ENCODE measurements at regions not wholly inside any gene's neighbourhood (a gene's known extent, or its start where the extent isn't known, plus 50 kb on each side); places are given as distances from the start of the nearest gene placed in this dataset.

DNA sequence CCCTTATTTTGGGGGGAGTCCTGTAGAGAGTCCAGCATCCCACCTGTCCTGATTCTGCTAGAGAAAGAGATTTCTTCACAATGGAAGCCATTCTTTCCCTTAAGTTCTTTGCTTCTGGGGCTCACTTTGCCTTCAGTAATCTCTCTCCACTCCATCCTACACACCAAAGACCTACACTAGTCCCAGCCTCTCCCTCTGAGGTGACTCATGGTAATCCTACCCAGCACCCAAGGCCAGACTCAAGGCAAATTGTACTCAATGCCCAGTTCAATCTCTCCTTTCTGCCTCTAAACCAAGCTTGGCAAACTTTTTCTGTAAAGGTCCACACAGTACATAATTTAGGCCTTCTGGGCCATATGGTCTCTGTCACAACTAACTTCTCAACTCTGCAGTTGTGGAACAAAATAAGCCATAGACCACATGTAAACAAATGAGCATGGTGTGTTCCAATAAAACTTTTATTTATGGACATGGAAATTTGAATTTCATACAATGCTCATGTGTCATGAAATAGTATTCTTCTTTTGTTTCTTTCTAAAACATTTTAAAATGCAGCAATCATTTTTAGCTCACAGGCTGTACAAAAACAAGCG, 72.5 kb downstream of the MRPL46 start:
- TF ChIP-seq, protein P1, sequence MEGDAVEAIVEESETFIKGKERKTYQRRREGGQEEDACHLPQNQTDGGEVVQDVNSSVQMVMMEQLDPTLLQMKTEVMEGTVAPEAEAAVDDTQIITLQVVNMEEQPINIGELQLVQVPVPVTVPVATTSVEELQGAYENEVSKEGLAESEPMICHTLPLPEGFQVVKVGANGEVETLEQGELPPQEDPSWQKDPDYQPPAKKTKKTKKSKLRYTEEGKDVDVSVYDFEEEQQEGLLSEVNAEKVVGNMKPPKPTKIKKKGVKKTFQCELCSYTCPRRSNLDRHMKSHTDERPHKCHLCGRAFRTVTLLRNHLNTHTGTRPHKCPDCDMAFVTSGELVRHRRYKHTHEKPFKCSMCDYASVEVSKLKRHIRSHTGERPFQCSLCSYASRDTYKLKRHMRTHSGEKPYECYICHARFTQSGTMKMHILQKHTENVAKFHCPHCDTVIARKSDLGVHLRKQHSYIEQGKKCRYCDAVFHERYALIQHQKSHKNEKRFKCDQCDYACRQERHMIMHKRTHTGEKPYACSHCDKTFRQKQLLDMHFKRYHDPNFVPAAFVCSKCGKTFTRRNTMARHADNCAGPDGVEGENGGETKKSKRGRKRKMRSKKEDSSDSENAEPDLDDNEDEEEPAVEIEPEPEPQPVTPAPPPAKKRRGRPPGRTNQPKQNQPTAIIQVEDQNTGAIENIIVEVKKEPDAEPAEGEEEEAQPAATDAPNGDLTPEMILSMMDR (IDR thresholded peaks at IDR 0.05): no peak
- Mint-ChIP-seq H3K27me3 (ENCODE audit: low read depth in 3 of 3) (peaks cover 1 to 5% (median 2%) of the 10 kb centered on the region in 3 donors), H3K4me3 (no peak overlapping the region), H3K27ac (no peak overlapping the region), H3K4me1 (peaks cover 15% of the 10 kb centered on the region), H3K9me3 (peaks cover 0 to 4% (median 0%) of the 10 kb centered on the region in 7 donors), H3K36me3 (no peaks in the 10 kb centered on the region)
- no peak overlapping the region for H2AFZ ChIP-seq (ENCODE audit: insufficient read depth, low read depth, low read length, poor library complexity, severe bottlenecking)
- no peak for DNase-seq
- no peaks in the 10 kb centered on the region for H3K79me2 ChIP-seq (ENCODE audit: insufficient read depth, low read length)
- H3K27me3 ChIP-seq (ENCODE audit: control insufficient read depth in 2 of 2, insufficient read depth in 2 of 2, low read length in 2 of 2): no peaks in the 10 kb centered on the region
- no peak overlapping the region for H3K27ac ChIP-seq (ENCODE audit: low read depth in 1 of 2, low read length in 2 of 2)
- no peak overlapping the region for H3K9ac ChIP-seq (ENCODE audit: insufficient read depth, low read length, poor library complexity, severe bottlenecking)
- H3K9me3 ChIP-seq (replicated peaks in 1 of 2; ENCODE audit: control insufficient read depth in 1 of 2, insufficient read depth in 1 of 2, low read length in 2 of 2): no peaks in the 10 kb centered on the region
- no peak overlapping the region for H3K4me3 ChIP-seq (replicated peaks in 1 of 3; ENCODE audit: low read depth in 2 of 3, low read length in 3 of 3)
- WGBS (ENCODE audit: insufficient coverage): no CpG with 5 or more reads among the region's 1 CpG
- no peaks in the 10 kb centered on the region for H3K36me3 ChIP-seq (replicated peaks in 1 of 2; ENCODE audit: control insufficient read depth in 1 of 2, insufficient read depth in 2 of 2, low read length in 2 of 2)
- no peak overlapping the region for H3K4me2 ChIP-seq (replicated peaks; ENCODE audit: extremely low read depth, low read length, poor library complexity, severe bottlenecking)
- intact Hi-C loops (cut with micrococcal nuclease): no loop called here
- H4K20me1 ChIP-seq (ENCODE audit: insufficient read depth, low read length): no peaks in the 10 kb centered on the region
- peaks cover 7% of the 10 kb centered on the region in 2 donors for H3K4me1 ChIP-seq (ENCODE audit: control insufficient read depth in 1 of 2, insufficient read depth in 2 of 2, low read length in 2 of 2)

DNA sequence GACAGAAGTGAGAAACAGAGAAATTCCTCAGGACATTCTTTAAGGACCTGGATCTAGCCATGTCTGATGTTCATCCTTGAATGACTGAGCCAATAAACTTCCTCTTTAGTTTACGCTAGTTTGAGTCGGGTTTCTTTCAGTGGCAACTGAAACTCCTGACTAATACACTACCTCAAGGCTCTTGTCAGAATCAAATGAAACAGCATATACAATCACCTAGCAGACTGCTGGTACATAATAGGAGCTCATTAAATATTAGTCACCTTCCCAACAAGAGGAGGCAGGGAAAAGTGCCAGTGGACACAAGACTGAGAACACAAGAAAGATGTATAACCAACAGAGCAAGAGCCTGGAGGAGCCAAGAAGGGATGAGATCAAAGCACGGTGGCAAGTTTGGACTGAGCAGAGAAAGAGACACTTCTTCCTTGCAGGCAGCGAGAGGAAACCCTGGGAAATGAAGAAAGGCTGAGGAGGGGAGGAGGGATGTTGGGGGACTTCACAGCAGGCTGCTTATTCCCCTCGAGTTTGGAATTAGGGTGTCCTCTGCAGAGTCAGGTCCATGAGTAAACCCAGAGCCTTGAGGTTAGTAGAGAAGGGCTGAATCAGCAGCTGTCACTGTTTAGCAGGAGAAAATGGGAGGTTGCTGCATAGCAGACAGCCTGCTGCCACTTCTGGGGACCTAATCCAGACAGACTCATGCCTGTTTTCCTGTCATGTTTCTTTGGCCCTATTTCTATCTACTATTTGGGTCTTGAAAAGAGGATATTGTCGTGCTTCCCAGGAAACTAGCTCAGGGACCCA, 73.3 kb downstream of the MRPL46 start:
- no peak overlapping the region for H3K4me3 Mint-ChIP-seq
- intact Hi-C loops (cut with micrococcal nuclease): no loop called here
- no peak overlapping the region for H3K4me2 ChIP-seq (replicated peaks; ENCODE audit: extremely low read depth, low read length, poor library complexity, severe bottlenecking)
- H3K79me2 ChIP-seq (ENCODE audit: insufficient read depth, low read length): no peaks in the 10 kb centered on the region
- no peaks in the 10 kb centered on the region for H3K9me3 ChIP-seq (replicated peaks in 1 of 2; ENCODE audit: control insufficient read depth in 1 of 2, insufficient read depth in 1 of 2, low read length in 2 of 2)
- H4K20me1 ChIP-seq (ENCODE audit: insufficient read depth, low read length): no peaks in the 10 kb centered on the region
- no peaks in the 10 kb centered on the region for H3K36me3 ChIP-seq (replicated peaks in 1 of 2; ENCODE audit: control insufficient read depth in 1 of 2, insufficient read depth in 2 of 2, low read length in 2 of 2)
- no peak overlapping the region for H2AFZ ChIP-seq (ENCODE audit: insufficient read depth, low read depth, low read length, poor library complexity, severe bottlenecking)
- no peak for DNase-seq
- no peak overlapping the region for H3K4me3 ChIP-seq (replicated peaks in 1 of 3; ENCODE audit: low read depth in 2 of 3, low read length in 3 of 3)
- no peak overlapping the region for H3K27ac Mint-ChIP-seq
- H3K36me3 Mint-ChIP-seq: no peaks in the 10 kb centered on the region
- no peak overlapping the region for H3K9ac ChIP-seq (ENCODE audit: insufficient read depth, low read length, poor library complexity, severe bottlenecking)
- TF ChIP-seq, protein P1 (IDR thresholded peaks at IDR 0.05): no peak
- H3K27me3 ChIP-seq (ENCODE audit: control insufficient read depth in 2 of 2, insufficient read depth in 2 of 2, low read length in 2 of 2): no peaks in the 10 kb centered on the region
- H3K4me1 Mint-ChIP-seq: peaks cover 15% of the 10 kb centered on the region
- H3K27me3 Mint-ChIP-seq (ENCODE audit: low read depth in 3 of 3): peaks cover 2 to 5% (median 4%) of the 10 kb centered on the region in 3 donors
- no peak overlapping the region for H3K27ac ChIP-seq (ENCODE audit: low read depth in 1 of 2, low read length in 2 of 2)
- peaks cover 0 to 4% (median 0%) of the 10 kb centered on the region in 7 donors for H3K9me3 Mint-ChIP-seq
- H3K4me1 ChIP-seq (ENCODE audit: control insufficient read depth in 1 of 2, insufficient read depth in 2 of 2, low read length in 2 of 2): peaks cover 7% of the 10 kb centered on the region in 2 donors
- WGBS (ENCODE audit: insufficient coverage): 55% methylated on average over 3 of the region's 6 CpGs

All from CD14-positive monocyte (primary cell).